GM23338 (cell line): ENCODE measurements at regions not wholly inside any gene's neighbourhood (a gene's known extent, or its start where the extent isn't known, plus 50 kb on each side); places are given as distances from the start of the nearest gene placed in this dataset.

ENCODE experiments used
- ATAC-seq: fragments of 200-7000 bp; cut with Tn5 transposase; 3 replicates; pipeline ENCODE4 v1.9.1; 2020
- DNase-seq: peaks from one replicate; pipeline ENCODE4 v3.0.0-alpha.2; 2015; ENCODE audit warnings: low spot score
- H2AFZ ChIP-seq: fragments of 200-600 bp; sonication (generic); 2 replicates; pipeline ENCODE4 v1.8.0; 2016; ENCODE audit warnings: antibody characterized with exemption, mild to moderate bottlenecking, moderate library complexity
- H3F3A ChIP-seq: fragments of 200-600 bp; sonication (generic); replicated peaks from 2 replicates; pipeline ENCODE4 v1.8.0; 2017; ENCODE audit warnings: antibody characterized with exemption, mixed run types, low read depth
- H3K27ac ChIP-seq: fragments of 200-600 bp; sonication (generic); 2 replicates; pipeline ENCODE4 v1.6.1; 2016; ENCODE audit warnings: low read depth
- H3K27me3 ChIP-seq: fragments of 200-600 bp; sonication (generic); 2 replicates; pipeline ENCODE4 v1.8.0; 2016; ENCODE audit warnings: mild to moderate bottlenecking, mixed run types, moderate library complexity; ENCODE audit not compliant: insufficient read depth
- H3K36me3 ChIP-seq: fragments of 200-600 bp; sonication (generic); 2 replicates; pipeline ENCODE4 v1.8.0; 2016; ENCODE audit warnings: mild to moderate bottlenecking; ENCODE audit not compliant: insufficient read depth
- H3K4me1 ChIP-seq: fragments of 200-600 bp; sonication (generic); 2 replicates; pipeline ENCODE4 v1.8.0; 2016; ENCODE audit warnings: mild to moderate bottlenecking, moderate library complexity; ENCODE audit not compliant: insufficient read depth
- H3K4me2 ChIP-seq: fragments of 200-600 bp; sonication (generic); 2 replicates; pipeline ENCODE4 v1.7.1; 2017; ENCODE audit warnings: mixed run types
- H3K4me3 ChIP-seq: fragments of 200-600 bp; sonication (generic); 2 replicates; pipeline ENCODE4 v1.6.1; 2016; ENCODE audit warnings: mixed run types
- H3K79me2 ChIP-seq: fragments of 200-600 bp; sonication (generic); replicated peaks from 2 replicates; pipeline ENCODE4 v1.8.0; 2017; ENCODE audit warnings: mild to moderate bottlenecking; ENCODE audit not compliant: insufficient read depth
- H3K9me2 ChIP-seq: fragments of 200-600 bp; sonication (generic); 2 replicates; pipeline ENCODE4 v1.8.0; 2017; ENCODE audit not compliant: insufficient read depth
- H4K20me1 ChIP-seq: fragments of 200-600 bp; sonication (generic); replicated peaks from 2 replicates; pipeline ENCODE4 v1.8.0; 2017; ENCODE audit warnings: mild to moderate bottlenecking; ENCODE audit not compliant: insufficient read depth
- H3K27ac Mint-ChIP-seq: 2 replicates; pipeline ENCODE4 v1.8.0; 2020; ENCODE audit warnings: inconsistent platforms, mild to moderate bottlenecking, moderate library complexity, mixed read lengths
- H3K27me3 Mint-ChIP-seq: 3 replicates; pipeline ENCODE4 v1.8.0; 2022; ENCODE audit warnings: low read depth, mild to moderate bottlenecking, moderate library complexity, mixed read lengths, inconsistent platforms; ENCODE audit not compliant: insufficient read depth, poor library complexity
- H3K36me3 Mint-ChIP-seq: 3 replicates; pipeline ENCODE4 v1.8.0; 2021; ENCODE audit warnings: low read depth, mild to moderate bottlenecking, inconsistent platforms, moderate library complexity, mixed read lengths
- H3K4me1 Mint-ChIP-seq: 3 replicates; pipeline ENCODE4 v1.8.0; 2020; ENCODE audit warnings: mild to moderate bottlenecking, inconsistent platforms, mixed read lengths
- H3K4me3 Mint-ChIP-seq: 3 replicates; pipeline ENCODE4 v1.8.0; 2021; ENCODE audit warnings: moderate library complexity, mild to moderate bottlenecking, inconsistent platforms, mixed read lengths
- H3K9me3 Mint-ChIP-seq: 3 replicates; pipeline ENCODE4 v1.8.0; 2020; ENCODE audit warnings: moderate library complexity, mild to moderate bottlenecking, inconsistent platforms, mixed read lengths
- EZH2 ChIP-seq: fragments of 200-600 bp; sonication (generic); IDR thresholded peaks from one replicate; pipeline ENCODE4 v1.8.0; 2017; ENCODE audit warnings: antibody characterized with exemption, mild to moderate bottlenecking, low read depth; ENCODE audit not compliant: unreplicated experiment
- JUNB ChIP-seq: IDR thresholded peaks from one replicate; pipeline ENCODE4 v1.6.1; 2016; ENCODE audit warnings: antibody characterized with exemption; ENCODE audit not compliant: unreplicated experiment
- NANOG ChIP-seq: IDR thresholded peaks from 2 replicates; pipeline ENCODE4 v1.6.1; 2016; ENCODE audit warnings: antibody characterized with exemption, borderline replicate concordance
- POLR2AphosphoS5 ChIP-seq: IDR thresholded peaks from 2 replicates; pipeline ENCODE4 v1.6.1; 2016; ENCODE audit warnings: antibody characterized with exemption, low read depth
- STAT1 ChIP-seq: IDR thresholded peaks from one replicate; pipeline ENCODE4 v1.6.1; 2016; ENCODE audit warnings: antibody characterized with exemption; ENCODE audit not compliant: unreplicated experiment
- TF ChIP-seq, protein P1 (sequence below): fragments of 250-450 bp; sonication (Bioruptor Pico); IDR thresholded peaks from 2 replicates; pipeline ENCODE4 v1.5.0; 2020; ENCODE audit warnings: mild to moderate bottlenecking, moderate library complexity
- TF ChIP-seq, protein P2 (sequence below): IDR thresholded peaks from 2 replicates; pipeline ENCODE4 v1.6.1; 2016; ENCODE audit warnings: antibody characterized with exemption

GRCh38 chr22:23398701-23399366 is 181.3 kb downstream of the IGLL1 start (continued):
- TF ChIP-seq EZH2 (no peak), STAT1 (no peak)
- TF ChIP-seq, protein P1, sequence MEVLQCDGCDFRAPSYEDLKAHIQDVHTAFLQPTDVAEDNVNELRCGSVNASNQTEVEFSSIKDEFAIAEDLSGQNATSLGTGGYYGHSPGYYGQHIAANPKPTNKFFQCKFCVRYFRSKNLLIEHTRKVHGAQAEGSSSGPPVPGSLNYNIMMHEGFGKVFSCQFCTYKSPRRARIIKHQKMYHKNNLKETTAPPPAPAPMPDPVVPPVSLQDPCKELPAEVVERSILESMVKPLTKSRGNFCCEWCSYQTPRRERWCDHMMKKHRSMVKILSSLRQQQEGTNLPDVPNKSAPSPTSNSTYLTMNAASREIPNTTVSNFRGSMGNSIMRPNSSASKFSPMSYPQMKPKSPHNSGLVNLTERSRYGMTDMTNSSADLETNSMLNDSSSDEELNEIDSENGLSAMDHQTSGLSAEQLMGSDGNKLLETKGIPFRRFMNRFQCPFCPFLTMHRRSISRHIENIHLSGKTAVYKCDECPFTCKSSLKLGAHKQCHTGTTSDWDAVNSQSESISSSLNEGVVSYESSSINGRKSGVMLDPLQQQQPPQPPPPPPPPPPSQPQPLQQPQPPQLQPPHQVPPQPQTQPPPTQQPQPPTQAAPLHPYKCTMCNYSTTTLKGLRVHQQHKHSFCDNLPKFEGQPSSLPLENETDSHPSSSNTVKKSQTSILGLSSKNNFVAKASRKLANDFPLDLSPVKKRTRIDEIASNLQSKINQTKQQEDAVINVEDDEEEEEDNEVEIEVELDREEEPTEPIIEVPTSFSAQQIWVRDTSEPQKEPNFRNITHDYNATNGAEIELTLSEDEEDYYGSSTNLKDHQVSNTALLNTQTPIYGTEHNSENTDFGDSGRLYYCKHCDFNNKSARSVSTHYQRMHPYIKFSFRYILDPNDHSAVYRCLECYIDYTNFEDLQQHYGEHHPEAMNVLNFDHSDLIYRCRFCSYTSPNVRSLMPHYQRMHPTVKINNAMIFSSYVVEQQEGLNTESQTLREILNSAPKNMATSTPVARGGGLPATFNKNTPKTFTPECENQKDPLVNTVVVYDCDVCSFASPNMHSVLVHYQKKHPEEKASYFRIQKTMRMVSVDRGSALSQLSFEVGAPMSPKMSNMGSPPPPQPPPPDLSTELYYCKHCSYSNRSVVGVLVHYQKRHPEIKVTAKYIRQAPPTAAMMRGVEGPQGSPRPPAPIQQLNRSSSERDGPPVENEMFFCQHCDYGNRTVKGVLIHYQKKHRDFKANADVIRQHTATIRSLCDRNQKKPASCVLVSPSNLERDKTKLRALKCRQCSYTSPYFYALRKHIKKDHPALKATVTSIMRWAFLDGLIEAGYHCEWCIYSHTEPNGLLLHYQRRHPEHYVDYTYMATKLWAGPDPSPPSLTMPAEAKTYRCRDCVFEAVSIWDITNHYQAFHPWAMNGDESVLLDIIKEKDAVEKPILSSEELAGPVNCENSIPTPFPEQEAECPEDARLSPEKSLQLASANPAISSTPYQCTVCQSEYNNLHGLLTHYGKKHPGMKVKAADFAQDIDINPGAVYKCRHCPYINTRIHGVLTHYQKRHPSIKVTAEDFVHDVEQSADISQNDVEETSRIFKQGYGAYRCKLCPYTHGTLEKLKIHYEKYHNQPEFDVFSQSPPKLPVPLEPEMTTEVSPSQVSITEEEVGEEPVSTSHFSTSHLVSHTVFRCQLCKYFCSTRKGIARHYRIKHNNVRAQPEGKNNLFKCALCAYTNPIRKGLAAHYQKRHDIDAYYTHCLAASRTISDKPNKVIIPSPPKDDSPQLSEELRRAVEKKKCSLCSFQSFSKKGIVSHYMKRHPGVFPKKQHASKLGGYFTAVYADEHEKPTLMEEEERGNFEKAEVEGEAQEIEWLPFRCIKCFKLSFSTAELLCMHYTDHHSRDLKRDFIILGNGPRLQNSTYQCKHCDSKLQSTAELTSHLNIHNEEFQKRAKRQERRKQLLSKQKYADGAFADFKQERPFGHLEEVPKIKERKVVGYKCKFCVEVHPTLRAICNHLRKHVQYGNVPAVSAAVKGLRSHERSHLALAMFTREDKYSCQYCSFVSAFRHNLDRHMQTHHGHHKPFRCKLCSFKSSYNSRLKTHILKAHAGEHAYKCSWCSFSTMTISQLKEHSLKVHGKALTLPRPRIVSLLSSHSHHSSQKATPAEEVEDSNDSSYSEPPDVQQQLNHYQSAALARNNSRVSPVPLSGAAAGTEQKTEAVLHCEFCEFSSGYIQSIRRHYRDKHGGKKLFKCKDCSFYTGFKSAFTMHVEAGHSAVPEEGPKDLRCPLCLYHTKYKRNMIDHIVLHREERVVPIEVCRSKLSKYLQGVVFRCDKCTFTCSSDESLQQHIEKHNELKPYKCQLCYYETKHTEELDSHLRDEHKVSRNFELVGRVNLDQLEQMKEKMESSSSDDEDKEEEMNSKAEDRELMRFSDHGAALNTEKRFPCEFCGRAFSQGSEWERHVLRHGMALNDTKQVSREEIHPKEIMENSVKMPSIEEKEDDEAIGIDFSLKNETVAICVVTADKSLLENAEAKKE (CRISPR knock-in tag): no peak

GRCh38 chr22:23397613-23398567 is 182.2 kb downstream of the IGLL1 start:
- no peaks in the 10 kb centered on the region for H3K4me1 Mint-ChIP-seq
- H3K36me3 ChIP-seq: no peaks in the 10 kb centered on the region
- H3K27me3 Mint-ChIP-seq: peaks cover 2% of the 10 kb centered on the region
- H3K4me3 ChIP-seq: no peak overlapping the region
- no peaks in the 10 kb centered on the region for H3K27me3 ChIP-seq
- no peaks in the 10 kb centered on the region for H3K9me2 ChIP-seq
- H3K4me2 ChIP-seq: no peak overlapping the region
- no peaks in the 10 kb centered on the region for H3K79me2 ChIP-seq
- H3K4me3 Mint-ChIP-seq: no peak overlapping the region
- no peak for DNase-seq
- no peak overlapping the region for H2AFZ ChIP-seq
- no peaks in the 10 kb centered on the region for H3K36me3 Mint-ChIP-seq
- no peaks in the 10 kb centered on the region for H4K20me1 ChIP-seq
- no peak overlapping the region for H3K27ac ChIP-seq
- no peaks in the 10 kb centered on the region for H3K9me3 Mint-ChIP-seq
- H3K27ac Mint-ChIP-seq: no peak overlapping the region
- ATAC-seq: no peak
- peaks cover under 1% of the 10 kb centered on the region; the same call in 1 of the 2 replicates for H3K4me1 ChIP-seq
- TF ChIP-seq, protein P2, sequence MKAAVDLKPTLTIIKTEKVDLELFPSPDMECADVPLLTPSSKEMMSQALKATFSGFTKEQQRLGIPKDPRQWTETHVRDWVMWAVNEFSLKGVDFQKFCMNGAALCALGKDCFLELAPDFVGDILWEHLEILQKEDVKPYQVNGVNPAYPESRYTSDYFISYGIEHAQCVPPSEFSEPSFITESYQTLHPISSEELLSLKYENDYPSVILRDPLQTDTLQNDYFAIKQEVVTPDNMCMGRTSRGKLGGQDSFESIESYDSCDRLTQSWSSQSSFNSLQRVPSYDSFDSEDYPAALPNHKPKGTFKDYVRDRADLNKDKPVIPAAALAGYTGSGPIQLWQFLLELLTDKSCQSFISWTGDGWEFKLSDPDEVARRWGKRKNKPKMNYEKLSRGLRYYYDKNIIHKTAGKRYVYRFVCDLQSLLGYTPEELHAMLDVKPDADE: no peak
- TF ChIP-seq JUNB: no peak
- no peak for TF ChIP-seq NANOG
- TF ChIP-seq POLR2AphosphoS5: no peak
- H3F3A ChIP-seq: no peaks in the 10 kb centered on the region
